Stomach (tissue), 4 donors: ENCODE measurements at regions not wholly inside any gene's neighbourhood (a gene's known extent, or its start where the extent isn't known, plus 50 kb on each side); places are given as distances from the start of the nearest gene placed in this dataset.

Experiments used
- CTCF ChIP-seq, 7 experiments: fragments of 450-650 bp in 4 of 7; fragments of 200-600 bp in 3 of 7; sonication (generic) in 3 of 7; IDR thresholded peaks; one replicate each; pipeline ENCODE4 v1.5.1; 2016 to 2019; ENCODE audit warnings: antibody characterized with exemption in 7 of 7, control low read depth in 2 of 7, mild to moderate bottlenecking in 1 of 7
- POLR2AphosphoS5 ChIP-seq, 3 donors: sonication (generic); formaldehyde crosslinking; IDR thresholded peaks; one replicate each; pipeline ENCODE4 v1.6.1; 2016; ENCODE audit warnings: antibody characterized with exemption in 3 of 3

DNA sequence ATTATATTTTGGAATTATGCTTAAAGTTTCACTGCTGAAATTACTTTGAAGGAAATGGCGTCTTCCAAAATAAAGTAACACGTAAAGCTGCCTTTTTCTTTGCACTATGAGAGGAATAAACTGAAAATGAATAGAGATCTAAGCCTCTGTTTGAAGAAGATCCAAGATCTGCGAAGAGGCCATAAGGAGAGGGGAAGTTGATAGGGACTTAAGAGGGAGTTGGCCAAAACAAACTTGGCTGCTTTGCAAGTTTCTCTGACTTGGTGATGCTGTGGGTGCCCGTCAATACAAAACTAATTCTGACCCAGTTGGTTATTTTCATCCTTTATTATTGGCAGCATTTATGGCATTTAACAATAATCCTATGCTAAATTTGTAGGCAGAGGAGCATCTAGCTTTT lies 190.2 kb upstream of the GBE1 start:
- TF ChIP-seq POLR2AphosphoS5 (IDR thresholded peaks at IDR 0.05): no peak
- no peak for TF ChIP-seq CTCF (IDR thresholded peaks at IDR 0.05)
